Kidney tubule cell (primary cell): ENCODE measurements at regions not wholly inside any gene's neighbourhood (a gene's known extent, or its start where the extent isn't known, plus 50 kb on each side); places are given as distances from the start of the nearest gene placed in this dataset.
"Not testable (repeated sequence)": the region's sequence is repeated elsewhere in the genome, so short reads cannot be mapped to it uniquely, and the experiment has no call there.

Experiments
- DNase-seq: peaks from one replicate; pipeline ENCODE4 v3.0.0-alpha.2; 2018; ENCODE audit warnings: low spot score

- DNase-seq: no peak
Observed at GRCh38 chr2:16971722-16972234, 306.1 kb upstream of the CYRIA start.

- DNase-seq: not testable (repeated sequence)
Observed at GRCh38 chr2:16970948-16971347, 305.3 kb upstream of the CYRIA start.

- DNase-seq: no peak
Observed at GRCh38 chr2:16962505-16962904, 296.9 kb upstream of the CYRIA start.

- no peak for DNase-seq
Observed at GRCh38 chr2:16960579-16960978, 294.9 kb upstream of the CYRIA start.

- DNase-seq: no peak
Observed at GRCh38 chr2:16958266-16958665, 292.6 kb upstream of the CYRIA start.

- DNase-seq: no peak
Observed at GRCh38 chr2:16952805-16953204, 287.2 kb upstream of the CYRIA start.

GRCh38 chr2:16952368-16952767, 286.7 kb upstream of the CYRIA start:
- DNase-seq: no peak

- DNase-seq: no peak
Observed at GRCh38 chr2:16950436-16950835, 284.8 kb upstream of the CYRIA start.

- no peak for DNase-seq
Observed at GRCh38 chr2:16948710-16949109, 283.1 kb upstream of the CYRIA start.

GRCh38 chr2:16948053-16948452, 282.4 kb upstream of the CYRIA start:
- no peak for DNase-seq

GRCh38 chr2:16943279-16943958, 277.8 kb upstream of the CYRIA start:
- no peak for DNase-seq

GRCh38 chr2:16940214-16940613, 274.6 kb upstream of the CYRIA start:
- DNase-seq: no peak

- DNase-seq: no peak
Observed at GRCh38 chr2:16939771-16940170, 274.1 kb upstream of the CYRIA start.

- no peak for DNase-seq
Observed at GRCh38 chr2:16933355-16933754, 267.7 kb upstream of the CYRIA start.

GRCh38 chr2:16932826-16933225, 267.2 kb upstream of the CYRIA start:
- no peak for DNase-seq

- DNase-seq: peak; percentile 31
Observed at GRCh38 chr2:16931441-16931840, 265.8 kb upstream of the CYRIA start.

- DNase-seq: no peak
Observed at GRCh38 chr2:16927398-16927797, 261.8 kb upstream of the CYRIA start.

- no peak for DNase-seq
Observed at GRCh38 chr2:16925145-16925544, 259.5 kb upstream of the CYRIA start.

GRCh38 chr2:16915341-16915755, 249.7 kb upstream of the CYRIA start:
- peak; percentile 84 for DNase-seq

GRCh38 chr2:16911746-16912145, 246.1 kb upstream of the CYRIA start:
- no peak for DNase-seq

- DNase-seq: peak; percentile 52
Observed at GRCh38 chr2:16908656-16909055, 243.0 kb upstream of the CYRIA start.

- no peak for DNase-seq
Observed at GRCh38 chr2:16907645-16908282, 242.1 kb upstream of the CYRIA start.

- not testable (repeated sequence) for DNase-seq
Observed at GRCh38 chr2:16905325-16905724, 239.7 kb upstream of the CYRIA start.
